SK-N-SH treated with all-trans-retinoic acid at 6 μM for 48 hours (cell line): ENCODE measurements at regions not wholly inside any gene's neighbourhood (a gene's known extent, or its start where the extent isn't known, plus 50 kb on each side); places are given as distances from the start of the nearest gene placed in this dataset.

ENCODE experiments used
- ATAC-seq: fragments of 200-7000 bp; cut with Tn5 transposase; 3 replicates; pipeline ENCODE4 v1.9.1; 2020; ENCODE audit warnings: mild to moderate bottlenecking, moderate library complexity
- ARNTL ChIP-seq: fragments of 450-650 bp; formaldehyde crosslinking; IDR thresholded peaks from 2 replicates; pipeline ENCODE4 v1.5.0; 2020; ENCODE audit warnings: low read depth, mild to moderate bottlenecking, moderate library complexity, borderline replicate concordance
- BACH2 ChIP-seq: fragments of 250-450 bp; sonication (Bioruptor Pico); IDR thresholded peaks from 2 replicates; pipeline ENCODE4 v1.9.0; 2021; ENCODE audit warnings: mild to moderate bottlenecking, borderline replicate concordance
- CSDC2 ChIP-seq: fragments of 250-450 bp; sonication (Bioruptor Pico); IDR thresholded peaks from 2 replicates; pipeline ENCODE4 v1.5.0; 2020; ENCODE audit warnings: mild to moderate bottlenecking, moderate library complexity
- CSRNP3 ChIP-seq: fragments of 250-450 bp; sonication (Bioruptor Pico); IDR thresholded peaks from 2 replicates; pipeline ENCODE4 v1.5.1; 2021; ENCODE audit warnings: mild to moderate bottlenecking, moderate library complexity
- ESRRG ChIP-seq: fragments of 250-450 bp; sonication (Bioruptor Pico); IDR thresholded peaks from 2 replicates; pipeline ENCODE4 v1.6.1; 2021; ENCODE audit warnings: mild to moderate bottlenecking
- GLIS3 ChIP-seq: fragments of 250-450 bp; sonication (Bioruptor Pico); IDR thresholded peaks from 2 replicates; pipeline ENCODE4 v1.5.0; 2020; ENCODE audit warnings: mild to moderate bottlenecking, moderate library complexity
- ISL1 ChIP-seq: fragments of 250-450 bp; sonication (Bioruptor Pico); IDR thresholded peaks from 2 replicates; pipeline ENCODE4 v2.1.2; 2022; ENCODE audit warnings: mild to moderate bottlenecking, moderate library complexity
- OSR1 ChIP-seq: fragments of 250-450 bp; sonication (Bioruptor Pico); IDR thresholded peaks from 2 replicates; pipeline ENCODE4 v1.8.0; 2022; ENCODE audit warnings: moderate library complexity, mild to moderate bottlenecking, inconsistent platforms
- PPARA ChIP-seq: fragments of 250-450 bp; sonication (Bioruptor Pico); IDR thresholded peaks from 2 replicates; pipeline ENCODE4 v1.5.0; 2020; ENCODE audit warnings: mild to moderate bottlenecking, borderline replicate concordance
- RARB ChIP-seq: fragments of 250-450 bp; sonication (Bioruptor Pico); IDR thresholded peaks from 2 replicates; pipeline ENCODE4 v1.8.0; 2021; ENCODE audit warnings: mild to moderate bottlenecking, moderate library complexity
- TCF4 ChIP-seq: fragments of 250-450 bp; sonication (Bioruptor Pico); IDR thresholded peaks from 2 replicates; pipeline ENCODE4 v1.8.0; 2021; ENCODE audit warnings: mild to moderate bottlenecking, moderate library complexity, borderline replicate concordance
- TOX ChIP-seq: fragments of 250-450 bp; sonication (Bioruptor Pico); IDR thresholded peaks from 2 replicates; pipeline ENCODE4 v1.8.0; 2021; ENCODE audit warnings: mild to moderate bottlenecking, moderate library complexity, borderline replicate concordance
- ZC3H10 ChIP-seq: fragments of 250-450 bp; sonication (Bioruptor Pico); IDR thresholded peaks from 2 replicates; pipeline ENCODE4 v1.5.1; 2021; ENCODE audit warnings: mild to moderate bottlenecking, moderate library complexity
- ZFP3 ChIP-seq: fragments of 250-450 bp; sonication (Bioruptor Pico); IDR thresholded peaks from 2 replicates; pipeline ENCODE4 v1.5.0; 2020; ENCODE audit warnings: mild to moderate bottlenecking, moderate library complexity
- ZFP30 ChIP-seq: fragments of 450-650 bp; formaldehyde crosslinking; IDR thresholded peaks from 2 replicates; pipeline ENCODE4 v1.5.0; 2022; ENCODE audit warnings: mild to moderate bottlenecking, moderate library complexity
- ZNF565 ChIP-seq: fragments of 450-650 bp; formaldehyde crosslinking; conservative IDR thresholded peaks from 2 replicates; pipeline ENCODE4 v1.5.0; 2020; ENCODE audit warnings: low read depth, mild to moderate bottlenecking, moderate library complexity
- ZNF70 ChIP-seq: fragments of 450-650 bp; formaldehyde crosslinking; IDR thresholded peaks from 2 replicates; pipeline ENCODE4 v1.5.0; 2020; ENCODE audit warnings: mild to moderate bottlenecking, moderate library complexity
- ZNF8 ChIP-seq: fragments of 450-650 bp; formaldehyde crosslinking; IDR thresholded peaks from 2 replicates; pipeline ENCODE4 v1.5.0; 2020; ENCODE audit warnings: mild to moderate bottlenecking, moderate library complexity
- TF ChIP-seq, protein P1 (sequence below): fragments of 250-450 bp; sonication (Bioruptor Pico); IDR thresholded peaks from 2 replicates; pipeline ENCODE4 v1.5.1; 2020; ENCODE audit warnings: low read depth, mild to moderate bottlenecking, moderate library complexity
- TF ChIP-seq, protein P2 (sequence below): fragments of 250-450 bp; sonication (Bioruptor Pico); IDR thresholded peaks from 2 replicates; pipeline ENCODE4 v1.8.0; 2020; ENCODE audit warnings: mild to moderate bottlenecking, moderate library complexity, borderline replicate concordance

DNA sequence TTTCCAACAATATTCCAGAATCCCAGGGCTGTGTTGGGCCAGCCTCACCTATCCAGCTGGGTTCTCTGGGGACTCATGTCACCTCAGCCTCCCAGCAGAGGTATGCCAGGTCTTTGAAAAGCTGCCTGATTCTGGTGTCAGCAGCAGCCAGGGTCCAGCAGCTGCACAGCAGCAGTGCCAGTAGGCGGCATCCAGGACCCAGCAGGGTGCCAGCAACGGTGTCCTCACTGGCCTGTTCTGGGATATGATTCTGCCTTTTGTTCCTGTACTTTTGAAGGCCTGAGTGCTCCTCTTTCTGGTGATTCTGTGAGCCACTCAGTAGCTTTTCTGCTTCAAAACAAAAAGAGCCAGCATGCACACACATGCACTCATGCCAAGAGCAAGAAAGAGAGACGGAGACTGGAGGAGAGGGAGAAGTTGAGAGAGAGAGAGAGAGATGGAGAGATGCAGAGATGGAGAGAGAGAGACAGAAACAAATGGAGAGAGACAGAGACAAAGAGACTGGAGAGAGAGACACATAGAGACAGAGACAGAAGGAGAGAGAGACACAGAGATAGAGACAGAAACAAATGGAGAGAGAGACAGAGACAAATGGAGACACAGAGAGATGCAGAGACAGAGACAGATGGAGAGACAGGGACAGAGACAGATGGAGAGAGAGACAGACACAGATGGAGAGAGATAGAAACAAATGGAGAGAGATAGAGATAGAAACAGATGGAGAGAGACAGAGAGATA lies 205.7 kb downstream of the UACA start:
- TF ChIP-seq ZNF70: no peak
- TF ChIP-seq, all 23 proteins: peak for 0
- no peak; the same call in 2 of the 3 replicates for ATAC-seq

GRCh38 chr15:70556779-70557178 lies 206.6 kb downstream of the UACA start:
- no peak for TF ChIP-seq CSDC2
- TF ChIP-seq, all 23 proteins: peak for 0
- no peak for ATAC-seq

DNA sequence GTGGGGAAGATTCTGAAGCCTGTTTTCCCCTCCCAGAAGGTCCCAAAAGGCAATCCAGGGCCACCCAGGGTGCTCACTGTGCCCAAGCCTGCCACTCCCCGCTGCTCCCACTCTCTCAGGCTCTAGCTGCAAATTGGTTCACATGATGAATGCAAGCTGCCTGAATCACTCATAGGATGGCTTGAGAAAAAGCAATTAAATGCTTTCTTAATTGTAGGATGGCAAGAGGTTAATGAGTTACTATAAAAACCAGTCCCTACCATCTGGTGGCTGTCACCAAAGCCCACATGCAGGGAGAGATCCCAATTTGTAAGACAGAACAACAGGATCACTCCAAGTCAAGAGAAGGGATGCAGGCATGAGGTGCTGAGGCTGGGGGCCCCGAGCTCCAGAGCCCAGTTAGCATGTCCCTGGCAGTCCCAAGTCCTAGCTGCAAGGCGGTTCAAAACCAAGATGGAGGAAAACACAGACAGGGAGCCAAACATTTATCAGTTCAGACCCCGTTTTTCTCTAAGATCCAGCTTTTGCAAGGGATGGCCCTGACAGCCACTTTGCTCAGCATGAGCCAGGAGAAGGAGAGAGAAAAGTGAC lies 207.1 kb downstream of the UACA start:
- TF ChIP-seq ZFP30 (CRISPR knock-in tag): no peak
- no peak for ATAC-seq

- no peak for ATAC-seq
Measured at GRCh38 chr15:70555713-70556112, 207.6 kb downstream of the UACA start.

GRCh38 chr15:70547846-70548487 lies 215.4 kb downstream of the UACA start:
- TF ChIP-seq ZFP3 (CRISPR knock-in tag) (no peak), RARB (CRISPR knock-in tag) (no peak), CSRNP3 (CRISPR knock-in tag) (no peak), ISL1 (no peak), PPARA (CRISPR knock-in tag) (no peak), ZNF70 (no peak), OSR1 (CRISPR knock-in tag) (no peak), ZNF8 (CRISPR knock-in tag) (no peak), ZFP30 (CRISPR knock-in tag) (no peak), GLIS3 (no peak)
- TF ChIP-seq, protein P1, sequence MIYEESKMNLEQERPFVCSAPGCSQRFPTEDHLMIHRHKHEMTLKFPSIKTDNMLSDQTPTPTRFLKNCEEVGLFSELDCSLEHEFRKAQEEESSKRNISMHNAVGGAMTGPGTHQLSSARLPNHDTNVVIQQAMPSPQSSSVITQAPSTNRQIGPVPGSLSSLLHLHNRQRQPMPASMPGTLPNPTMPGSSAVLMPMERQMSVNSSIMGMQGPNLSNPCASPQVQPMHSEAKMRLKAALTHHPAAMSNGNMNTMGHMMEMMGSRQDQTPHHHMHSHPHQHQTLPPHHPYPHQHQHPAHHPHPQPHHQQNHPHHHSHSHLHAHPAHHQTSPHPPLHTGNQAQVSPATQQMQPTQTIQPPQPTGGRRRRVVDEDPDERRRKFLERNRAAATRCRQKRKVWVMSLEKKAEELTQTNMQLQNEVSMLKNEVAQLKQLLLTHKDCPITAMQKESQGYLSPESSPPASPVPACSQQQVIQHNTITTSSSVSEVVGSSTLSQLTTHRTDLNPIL (CRISPR knock-in tag): no peak
- TF ChIP-seq, protein P2, sequence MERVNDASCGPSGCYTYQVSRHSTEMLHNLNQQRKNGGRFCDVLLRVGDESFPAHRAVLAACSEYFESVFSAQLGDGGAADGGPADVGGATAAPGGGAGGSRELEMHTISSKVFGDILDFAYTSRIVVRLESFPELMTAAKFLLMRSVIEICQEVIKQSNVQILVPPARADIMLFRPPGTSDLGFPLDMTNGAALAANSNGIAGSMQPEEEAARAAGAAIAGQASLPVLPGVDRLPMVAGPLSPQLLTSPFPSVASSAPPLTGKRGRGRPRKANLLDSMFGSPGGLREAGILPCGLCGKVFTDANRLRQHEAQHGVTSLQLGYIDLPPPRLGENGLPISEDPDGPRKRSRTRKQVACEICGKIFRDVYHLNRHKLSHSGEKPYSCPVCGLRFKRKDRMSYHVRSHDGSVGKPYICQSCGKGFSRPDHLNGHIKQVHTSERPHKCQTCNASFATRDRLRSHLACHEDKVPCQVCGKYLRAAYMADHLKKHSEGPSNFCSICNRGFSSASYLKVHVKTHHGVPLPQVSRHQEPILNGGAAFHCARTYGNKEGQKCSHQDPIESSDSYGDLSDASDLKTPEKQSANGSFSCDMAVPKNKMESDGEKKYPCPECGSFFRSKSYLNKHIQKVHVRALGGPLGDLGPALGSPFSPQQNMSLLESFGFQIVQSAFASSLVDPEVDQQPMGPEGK (CRISPR knock-in tag): no peak
- TF ChIP-seq, all 23 proteins: peak for 0
- ATAC-seq: no peak

More at GRCh38 chr15:70555713-70556112, 207.6 kb downstream of the UACA start:
- TF ChIP-seq TCF4 (CRISPR knock-in tag) (no peak), ZFP3 (CRISPR knock-in tag) (no peak), GLIS3 (no peak), ZNF70 (no peak), PPARA (CRISPR knock-in tag) (no peak), ZFP30 (CRISPR knock-in tag) (no peak), ZC3H10 (CRISPR knock-in tag) (no peak), RARB (CRISPR knock-in tag) (no peak)

DNA sequence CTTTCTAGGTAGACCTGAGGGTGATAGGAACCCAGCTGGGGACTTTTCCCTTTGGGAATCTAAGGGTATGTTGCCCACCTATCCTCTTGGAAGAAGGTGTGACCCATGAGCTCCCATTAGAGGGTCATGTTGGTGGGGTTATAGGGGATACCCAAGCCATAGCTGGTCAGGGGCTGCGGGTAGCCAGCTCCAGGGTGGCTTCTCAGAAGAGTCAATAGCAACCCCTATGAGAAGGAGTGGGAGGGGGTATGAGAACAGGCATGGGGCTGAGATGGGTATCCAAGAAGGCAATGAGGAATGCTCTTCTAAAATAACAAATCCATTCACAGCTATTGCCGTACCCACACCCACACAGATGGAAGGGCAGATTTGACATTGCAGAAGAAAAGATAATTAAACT lies 217.8 kb downstream of the UACA start:
- TF ChIP-seq TCF4 (CRISPR knock-in tag) (no peak), ZNF565 (no peak), RARB (CRISPR knock-in tag) (no peak), GLIS3 (no peak), ZC3H10 (CRISPR knock-in tag) (no peak), ZNF70 (no peak), ZFP3 (CRISPR knock-in tag) (no peak), CSRNP3 (CRISPR knock-in tag) (no peak), ARNTL (CRISPR knock-in tag) (no peak), TOX (CRISPR knock-in tag) (no peak), ZFP30 (CRISPR knock-in tag) (no peak), ESRRG (CRISPR knock-in tag) (no peak), BACH2 (CRISPR knock-in tag) (no peak), CSDC2 (no peak), PPARA (CRISPR knock-in tag) (no peak)
- TF ChIP-seq, protein P2 (CRISPR knock-in tag): no peak
- TF ChIP-seq, protein P1 (CRISPR knock-in tag): no peak
- TF ChIP-seq, all 23 proteins: peak for 0
- no peak for ATAC-seq
